Neural cell (in vitro differentiated cells): ENCODE measurements at regions not wholly inside any gene's neighbourhood (a gene's known extent, or its start where the extent isn't known, plus 50 kb on each side); places are given as distances from the start of the nearest gene placed in this dataset.

Experiments
- CTCF ChIP-seq: fragments of 450-650 bp; IDR thresholded peaks from 2 replicates; pipeline ENCODE4 v1.5.1; 2014; ENCODE audit warnings: antibody characterized with exemption, mild to moderate bottlenecking, moderate library complexity; ENCODE audit not compliant: poor library complexity, severe bottlenecking
- EP300 ChIP-seq: fragments of 450-650 bp; conservative IDR thresholded peaks from 2 replicates; pipeline ENCODE4 v1.6.1; 2014; ENCODE audit warnings: antibody characterized with exemption, mild to moderate bottlenecking, moderate library complexity; ENCODE audit not compliant: poor library complexity, severe bottlenecking
- EZH2 ChIP-seq: fragments of 200-600, 300-800 bp; shearing (Covaris generic), sonication (generic); IDR thresholded peaks from 2 replicates; pipeline ENCODE4 v1.6.1; 2014; ENCODE audit warnings: antibody characterized with exemption, low read length, borderline replicate concordance, mild to moderate bottlenecking; ENCODE audit not compliant: insufficient read depth, poor library complexity, severe bottlenecking
- TAF1 ChIP-seq: IDR thresholded peaks from 2 replicates; pipeline ENCODE4 v1.6.1; 2012; ENCODE audit warnings: low read depth
- TF ChIP-seq, protein P1 (sequence below): IDR thresholded peaks from 2 replicates; pipeline ENCODE4 v1.6.1; 2012; ENCODE audit warnings: borderline replicate concordance

GRCh38 chr11:97309291-97309690 lies 919.5 kb downstream of the JRKL start:
- TF ChIP-seq CTCF = no peak
- TF ChIP-seq EZH2 = no peak
- TF ChIP-seq, protein P1, sequence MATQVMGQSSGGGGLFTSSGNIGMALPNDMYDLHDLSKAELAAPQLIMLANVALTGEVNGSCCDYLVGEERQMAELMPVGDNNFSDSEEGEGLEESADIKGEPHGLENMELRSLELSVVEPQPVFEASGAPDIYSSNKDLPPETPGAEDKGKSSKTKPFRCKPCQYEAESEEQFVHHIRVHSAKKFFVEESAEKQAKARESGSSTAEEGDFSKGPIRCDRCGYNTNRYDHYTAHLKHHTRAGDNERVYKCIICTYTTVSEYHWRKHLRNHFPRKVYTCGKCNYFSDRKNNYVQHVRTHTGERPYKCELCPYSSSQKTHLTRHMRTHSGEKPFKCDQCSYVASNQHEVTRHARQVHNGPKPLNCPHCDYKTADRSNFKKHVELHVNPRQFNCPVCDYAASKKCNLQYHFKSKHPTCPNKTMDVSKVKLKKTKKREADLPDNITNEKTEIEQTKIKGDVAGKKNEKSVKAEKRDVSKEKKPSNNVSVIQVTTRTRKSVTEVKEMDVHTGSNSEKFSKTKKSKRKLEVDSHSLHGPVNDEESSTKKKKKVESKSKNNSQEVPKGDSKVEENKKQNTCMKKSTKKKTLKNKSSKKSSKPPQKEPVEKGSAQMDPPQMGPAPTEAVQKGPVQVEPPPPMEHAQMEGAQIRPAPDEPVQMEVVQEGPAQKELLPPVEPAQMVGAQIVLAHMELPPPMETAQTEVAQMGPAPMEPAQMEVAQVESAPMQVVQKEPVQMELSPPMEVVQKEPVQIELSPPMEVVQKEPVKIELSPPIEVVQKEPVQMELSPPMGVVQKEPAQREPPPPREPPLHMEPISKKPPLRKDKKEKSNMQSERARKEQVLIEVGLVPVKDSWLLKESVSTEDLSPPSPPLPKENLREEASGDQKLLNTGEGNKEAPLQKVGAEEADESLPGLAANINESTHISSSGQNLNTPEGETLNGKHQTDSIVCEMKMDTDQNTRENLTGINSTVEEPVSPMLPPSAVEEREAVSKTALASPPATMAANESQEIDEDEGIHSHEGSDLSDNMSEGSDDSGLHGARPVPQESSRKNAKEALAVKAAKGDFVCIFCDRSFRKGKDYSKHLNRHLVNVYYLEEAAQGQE = no peak
- no peak for TF ChIP-seq EP300
- TF ChIP-seq TAF1 = no peak
